CD4-positive, alpha-beta T cell treated with Interleukin-15 for 4 hours (primary cell): ENCODE measurements at regions not wholly inside any gene's neighbourhood (a gene's known extent, or its start where the extent isn't known, plus 50 kb on each side); places are given as distances from the start of the nearest gene placed in this dataset.

Experiments
- DNase-seq: peaks from one replicate; pipeline ENCODE4 v3.0.0-alpha.2; 2020; ENCODE audit warnings: low spot score

- DNase-seq = no peak
Measured at GRCh38 chr7:90081621-90082020, 72.6 kb upstream of the STEAP1 start.

DNA sequence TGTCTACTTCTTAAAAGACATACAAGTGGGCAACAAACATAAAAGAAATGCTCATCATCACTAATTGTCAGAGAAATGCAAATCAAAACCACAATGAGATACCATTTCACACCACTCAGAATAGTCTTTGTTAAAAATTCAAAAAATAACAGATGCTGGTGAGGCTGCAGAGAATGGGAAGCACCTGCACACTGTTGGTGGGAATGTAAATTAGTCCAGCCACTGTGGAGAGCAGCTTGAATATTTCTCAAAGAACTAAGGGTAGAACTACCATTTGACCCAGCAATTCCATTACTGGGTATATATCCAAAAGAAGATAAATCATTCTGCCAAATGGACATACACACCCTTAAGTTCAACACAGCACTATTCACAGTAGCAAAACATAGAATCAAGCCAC lies 61.8 kb upstream of the STEAP1 start:
- no peak for DNase-seq

DNA sequence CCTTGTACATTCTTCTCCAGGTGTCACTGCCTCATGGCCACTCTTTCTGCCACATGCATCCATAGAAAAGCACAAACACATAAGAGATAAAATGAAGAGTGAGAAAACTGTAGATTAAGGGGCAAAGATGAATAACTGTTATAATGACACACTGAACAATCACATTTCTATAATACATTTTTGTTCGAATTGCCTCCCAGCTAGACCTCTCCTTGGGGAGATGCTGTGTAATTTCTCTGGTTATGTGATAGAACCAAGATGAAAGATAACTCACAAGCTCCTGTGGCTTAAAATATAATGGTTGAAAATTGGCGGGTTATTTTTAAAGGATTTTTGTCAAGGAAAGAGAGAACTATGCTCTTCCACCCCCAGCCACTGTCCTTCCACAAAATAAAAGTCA lies 60.2 kb upstream of the STEAP1 start:
- DNase-seq = no peak
